Fibroblast of skin of abdomen (primary cell): ENCODE measurements at regions not wholly inside any gene's neighbourhood (a gene's known extent, or its start where the extent isn't known, plus 50 kb on each side); places are given as distances from the start of the nearest gene placed in this dataset.
"Not testable (repeated sequence)": the region's sequence is repeated elsewhere in the genome, so short reads cannot be mapped to it uniquely, and the experiment has no call there.

Source experiments
- DNase-seq: peaks from one replicate; pipeline ENCODE4 v3.0.0-alpha.2; 2013

DNA sequence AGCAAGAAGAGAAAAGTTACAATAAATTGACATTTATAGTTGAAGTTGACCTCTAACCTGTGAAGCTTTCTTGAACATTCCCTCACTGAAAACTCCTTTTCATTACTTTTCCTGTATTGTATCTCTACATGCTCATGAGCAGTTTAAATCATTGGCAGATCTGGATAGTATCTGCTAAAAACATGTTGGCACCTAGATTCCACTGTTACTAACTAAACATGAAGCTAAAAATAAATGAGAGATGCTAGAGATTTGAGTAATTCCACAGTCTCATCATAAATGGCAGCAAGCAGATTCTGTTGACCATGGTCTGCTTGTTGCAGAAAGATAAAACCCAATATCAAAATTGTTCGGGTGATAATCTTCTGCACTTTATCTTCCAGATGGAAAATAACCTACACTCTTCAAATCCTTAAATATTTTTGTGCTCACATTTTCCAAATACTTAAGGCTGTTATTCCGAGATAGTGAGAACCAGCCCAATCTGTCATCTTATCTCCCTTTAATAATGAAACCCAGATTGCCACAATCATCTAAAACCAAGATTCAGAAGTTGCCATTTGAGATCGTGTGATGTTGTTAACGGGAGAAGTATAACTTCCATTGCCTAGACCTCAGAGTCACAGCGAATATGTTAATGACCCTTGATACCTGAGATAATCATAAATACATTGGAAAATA lies 171.0 kb upstream of the DAAM1 start:
- DNase-seq = no peak

DNA sequence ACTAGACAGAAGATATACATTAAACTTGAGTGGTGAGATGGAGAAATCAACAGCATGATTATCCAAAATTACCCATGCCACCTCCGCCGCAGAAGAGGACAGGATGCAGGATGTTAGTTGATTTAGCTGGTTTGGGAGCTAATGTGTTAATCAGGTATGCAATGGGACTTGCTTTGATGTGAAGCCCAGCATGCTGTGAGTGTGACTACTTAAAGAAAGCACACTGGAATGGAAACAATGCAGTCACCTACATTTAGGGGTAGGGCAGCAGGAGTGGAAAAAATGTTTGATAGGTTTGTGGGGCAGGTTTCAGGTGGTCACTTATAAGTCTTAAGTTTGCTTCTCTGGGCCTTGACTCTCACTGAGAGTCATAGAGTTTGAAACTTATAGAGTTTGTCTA lies 170.0 kb upstream of the DAAM1 start:
- DNase-seq = no peak

- DNase-seq = no peak
Observed at GRCh38 chr14:59018978-59019377, 169.5 kb upstream of the DAAM1 start.

DNA sequence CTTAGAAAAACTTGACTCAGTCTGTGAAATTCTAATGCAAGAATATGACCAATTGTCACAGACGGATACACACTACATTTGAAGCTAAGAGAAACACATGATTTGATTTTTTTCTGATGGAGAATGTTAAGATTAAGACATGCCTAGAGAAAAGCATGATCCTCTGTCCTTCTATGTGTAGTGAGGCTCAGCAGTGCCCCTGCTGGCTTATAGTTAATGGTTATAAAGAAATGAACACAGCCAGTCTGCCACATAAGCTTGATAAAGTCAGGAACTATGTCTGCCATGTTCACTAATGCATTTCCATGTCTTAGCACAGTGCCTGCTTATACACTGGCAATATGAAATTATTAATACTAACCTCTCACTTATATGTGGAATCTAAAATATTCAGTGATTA lies 168.1 kb upstream of the DAAM1 start:
- DNase-seq = peak; percentile 22

GRCh38 chr14:59022144-59022543 lies 166.3 kb upstream of the DAAM1 start:
- no peak for DNase-seq

DNA sequence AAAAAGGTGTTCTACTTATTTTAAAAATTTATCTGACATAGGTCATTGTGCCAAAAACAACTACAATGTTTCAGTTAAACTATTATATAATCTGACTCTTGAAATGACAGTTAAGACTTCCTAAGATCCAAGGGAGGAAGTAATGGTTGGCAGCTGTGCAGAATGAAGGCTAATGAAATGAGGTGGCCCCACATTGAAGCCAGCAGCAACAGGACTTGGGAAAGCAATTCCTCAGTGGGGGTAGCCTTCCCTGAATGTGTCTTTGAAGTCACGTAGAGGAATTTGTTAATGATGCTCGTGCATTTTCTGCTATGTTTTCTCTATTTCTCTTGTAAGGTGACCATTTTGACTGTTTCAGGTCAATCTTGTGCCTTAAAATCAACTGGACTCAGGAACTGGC lies 162.4 kb upstream of the DAAM1 start:
- DNase-seq = peak; percentile 44

DNA sequence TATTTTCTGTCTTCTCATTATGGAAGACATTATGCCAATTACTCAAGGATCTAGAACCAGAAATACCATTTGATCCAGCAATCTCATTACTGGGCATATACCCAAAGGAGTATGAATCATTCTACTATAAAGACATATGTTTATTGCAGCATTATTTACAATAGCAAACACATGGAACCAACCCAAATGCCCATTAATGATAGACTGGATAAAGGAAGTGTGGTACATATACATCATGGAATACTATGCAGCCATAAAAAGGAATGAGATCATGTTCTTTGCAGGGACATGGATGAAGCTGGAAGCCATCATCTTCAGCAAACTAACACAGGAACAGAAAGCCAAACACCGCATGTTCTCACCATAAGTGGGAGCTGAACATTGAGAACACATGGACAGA lies 161.8 kb upstream of the DAAM1 start:
- peak; percentile 29 for DNase-seq

GRCh38 chr14:59028476-59029202 lies 159.8 kb upstream of the DAAM1 start:
- peak; percentile 98 for DNase-seq

DNA sequence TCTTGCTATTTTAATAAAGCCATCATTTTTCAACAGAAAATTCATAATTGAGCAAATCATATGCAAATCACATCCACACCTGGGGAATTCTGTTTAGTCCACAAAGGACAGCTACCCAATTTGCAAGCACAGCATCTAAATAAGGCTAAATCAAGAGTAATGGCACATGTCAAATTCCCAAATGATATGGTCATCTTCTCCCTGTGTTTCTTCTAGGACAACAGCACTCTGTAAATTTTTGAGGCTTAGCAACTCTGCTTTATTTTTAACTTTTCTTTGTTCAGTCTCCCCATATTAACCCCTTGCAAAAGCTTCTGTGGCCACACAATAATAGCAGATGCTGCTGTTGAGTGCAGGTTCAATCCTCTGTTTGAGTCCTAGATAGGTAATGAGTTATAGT lies 155.6 kb upstream of the DAAM1 start:
- peak; percentile 35 for DNase-seq

DNA sequence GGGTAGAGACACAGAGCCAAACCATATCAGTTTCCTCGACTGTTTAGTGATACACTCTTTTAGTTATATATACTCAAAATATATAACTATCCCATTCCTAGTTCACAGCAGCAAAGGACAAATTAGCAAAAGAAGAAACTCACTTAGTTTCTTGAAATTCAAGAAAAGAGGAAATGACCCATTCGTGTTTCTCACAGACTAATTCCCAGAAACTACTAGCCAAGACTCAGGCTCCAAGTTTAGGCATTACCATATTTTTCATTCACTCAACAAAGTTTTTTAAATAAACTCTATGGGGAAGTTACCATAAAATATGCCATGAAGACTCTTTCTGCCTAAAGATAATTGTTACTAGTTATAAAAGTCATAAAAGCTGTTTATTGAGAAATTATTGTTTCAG lies 152.3 kb upstream of the DAAM1 start:
- no peak for DNase-seq

- no peak for DNase-seq
Observed at GRCh38 chr14:59037086-59037485, 151.4 kb upstream of the DAAM1 start.

GRCh38 chr14:59037620-59038019 lies 150.8 kb upstream of the DAAM1 start:
- no peak for DNase-seq

GRCh38 chr14:59038746-59039145 lies 149.7 kb upstream of the DAAM1 start:
- no peak for DNase-seq

- DNase-seq = no peak
Observed at GRCh38 chr14:59041308-59041707, 147.2 kb upstream of the DAAM1 start.

DNA sequence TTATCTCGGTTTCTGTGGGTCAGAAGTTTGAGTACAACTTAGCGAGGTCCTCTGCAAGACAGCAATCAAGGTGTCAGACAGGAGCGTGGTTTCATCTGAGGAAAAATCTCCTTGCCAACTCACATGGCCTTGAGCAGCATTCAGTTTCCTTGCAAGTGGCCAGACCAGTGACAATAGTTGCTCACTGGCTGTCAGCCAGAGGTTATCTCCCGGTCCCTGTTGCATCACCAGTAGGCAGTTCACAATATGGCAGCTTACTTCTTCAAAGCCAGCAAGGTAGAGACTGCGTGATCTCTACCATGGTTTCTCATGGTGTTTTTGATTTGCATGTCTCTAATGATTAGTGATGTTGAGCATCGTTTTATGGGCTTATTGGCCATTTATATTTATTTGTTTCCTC lies 143.8 kb upstream of the DAAM1 start:
- no peak for DNase-seq

GRCh38 chr14:59046746-59047145 lies 141.7 kb upstream of the DAAM1 start:
- no peak for DNase-seq

DNA sequence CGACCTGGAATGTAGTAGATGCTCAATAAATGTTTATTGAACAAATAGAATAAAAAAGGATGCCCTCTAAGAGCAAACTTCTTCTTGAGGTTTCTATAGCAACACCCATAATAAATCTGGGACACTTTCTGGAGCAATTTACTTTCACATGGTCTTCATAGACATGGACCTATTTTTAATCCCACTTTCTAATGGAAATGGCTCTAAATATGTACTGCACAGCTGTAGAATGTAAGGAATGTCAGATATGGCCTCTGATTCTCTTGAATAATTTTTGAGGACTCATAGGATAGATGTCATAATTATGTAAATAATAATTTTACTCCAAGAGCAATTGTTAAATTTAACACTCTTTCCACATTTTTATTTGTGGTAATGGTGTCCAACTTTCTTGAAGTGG lies 133.5 kb upstream of the DAAM1 start:
- DNase-seq = peak; percentile 6

GRCh38 chr14:59055439-59056045 lies 132.9 kb upstream of the DAAM1 start:
- DNase-seq = peak; percentile 62

DNA sequence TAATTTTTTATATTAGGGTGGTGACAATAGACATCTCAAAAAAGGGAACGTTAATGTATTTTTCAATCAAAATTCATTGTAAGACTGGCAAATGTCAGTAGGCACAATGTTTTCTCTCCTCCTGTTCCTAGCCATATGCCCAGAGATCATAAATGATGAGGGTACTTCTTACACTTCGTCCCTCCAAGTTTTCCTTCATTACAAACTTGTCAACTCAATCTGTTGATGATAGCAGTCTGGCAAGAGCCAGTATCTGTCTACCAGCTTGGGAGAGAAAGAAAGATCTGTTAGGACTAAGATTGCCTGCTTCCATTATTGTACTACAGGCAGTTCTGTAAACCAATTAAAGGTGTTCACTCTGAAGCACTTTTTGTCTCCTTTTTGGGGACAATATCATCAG lies 130.9 kb upstream of the DAAM1 start:
- no peak for DNase-seq

DNA sequence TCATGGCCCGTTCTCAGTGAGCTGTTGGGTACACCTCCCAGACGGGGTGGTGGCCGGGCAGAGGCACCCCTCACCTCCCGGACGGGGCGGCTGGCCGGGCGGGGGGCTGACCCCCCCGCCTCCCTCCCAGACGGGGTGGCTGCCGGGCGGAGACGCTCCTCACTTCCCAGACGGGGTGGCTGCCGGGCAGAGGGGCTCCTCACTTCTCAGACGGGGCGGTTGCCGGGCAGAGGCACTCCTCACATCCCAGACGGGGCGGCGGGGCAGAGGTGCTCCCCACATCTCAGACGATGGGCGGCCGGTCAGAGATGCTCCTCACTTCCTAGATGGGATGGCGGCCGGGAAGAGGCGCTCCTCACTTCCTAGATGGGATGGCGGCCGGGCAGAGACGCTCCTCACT lies 129.7 kb upstream of the DAAM1 start:
- DNase-seq = not testable (repeated sequence)

DNA sequence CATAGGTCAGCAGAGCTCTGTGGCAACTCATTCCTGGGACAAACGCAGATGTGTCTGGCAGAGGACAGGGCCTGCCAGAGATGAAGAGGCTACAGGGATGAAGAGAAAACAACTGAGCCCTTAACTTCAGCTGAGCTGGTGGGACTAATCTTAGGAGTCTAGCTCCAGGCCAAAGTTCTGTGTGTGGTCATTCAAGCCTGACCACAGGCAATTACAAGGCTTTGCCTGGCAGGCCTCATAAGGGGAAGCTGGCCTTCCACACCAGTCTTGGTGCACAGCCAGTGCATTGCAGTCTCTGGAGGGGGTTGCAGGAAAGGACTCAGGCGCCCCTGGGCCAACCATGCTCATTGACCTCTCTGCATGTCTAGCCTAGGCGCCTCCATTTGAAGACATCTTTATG lies 127.6 kb upstream of the DAAM1 start:
- no peak for DNase-seq

GRCh38 chr14:59061292-59061691 lies 127.2 kb upstream of the DAAM1 start:
- DNase-seq = no peak

DNA sequence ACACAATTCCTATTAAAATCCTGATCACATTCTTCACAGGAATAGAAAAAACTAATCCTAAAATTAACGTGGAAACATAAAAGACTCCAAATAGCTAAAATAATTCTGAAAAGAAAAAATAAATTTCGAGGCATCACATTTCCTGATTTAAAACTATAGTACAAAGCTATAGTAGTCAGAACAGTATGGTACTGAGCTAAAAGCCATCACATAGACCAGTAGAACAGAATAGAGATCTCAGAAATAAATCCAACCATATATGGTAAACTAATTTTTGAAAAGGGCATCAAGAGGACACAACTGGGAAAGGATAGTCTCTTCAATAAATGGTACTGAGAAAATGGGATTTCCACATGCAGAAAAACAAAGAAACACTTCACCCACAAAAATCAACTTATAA lies 125.2 kb upstream of the DAAM1 start:
- DNase-seq = no peak
